PC-3 (cell line): ENCODE measurements at regions not wholly inside any gene's neighbourhood (a gene's known extent, or its start where the extent isn't known, plus 50 kb on each side); places are given as distances from the start of the nearest gene placed in this dataset.

Experiments used
- EZH2phosphoT487 ChIP-seq: fragments of 300-600 bp; sonication (generic); IDR thresholded peaks from 2 replicates; pipeline ENCODE4 v1.6.1; 2018; ENCODE audit warnings: mild to moderate bottlenecking, antibody characterized with exemption, low read length, borderline replicate concordance
- TF ChIP-seq, protein P1 (sequence below): fragments of 300-600 bp; sonication (generic); conservative IDR thresholded peaks from 2 replicates; pipeline ENCODE4 v1.5.1; 2017; ENCODE audit warnings: antibody characterized with exemption, low read depth, mild to moderate bottlenecking, low read length

DNA sequence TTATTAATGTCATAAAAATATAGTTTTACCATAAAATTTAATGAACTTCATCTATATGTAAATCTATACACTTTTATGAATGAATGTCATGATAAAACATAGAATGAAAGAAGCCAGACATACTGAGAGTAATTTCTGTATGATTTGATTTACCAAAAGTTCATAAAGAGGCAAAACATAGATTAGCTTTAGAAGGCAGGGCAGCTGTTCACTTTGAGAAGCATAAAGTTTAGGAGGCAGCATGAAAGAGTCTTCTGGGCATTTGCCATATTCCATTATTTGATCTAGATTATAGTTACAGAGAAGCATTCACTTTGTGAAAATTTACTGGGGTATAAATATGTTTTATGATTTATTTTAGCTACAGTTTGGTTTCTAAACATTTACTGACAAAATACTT, 487.2 kb downstream of the ANKRD7 start:
- TF ChIP-seq, protein P1, sequence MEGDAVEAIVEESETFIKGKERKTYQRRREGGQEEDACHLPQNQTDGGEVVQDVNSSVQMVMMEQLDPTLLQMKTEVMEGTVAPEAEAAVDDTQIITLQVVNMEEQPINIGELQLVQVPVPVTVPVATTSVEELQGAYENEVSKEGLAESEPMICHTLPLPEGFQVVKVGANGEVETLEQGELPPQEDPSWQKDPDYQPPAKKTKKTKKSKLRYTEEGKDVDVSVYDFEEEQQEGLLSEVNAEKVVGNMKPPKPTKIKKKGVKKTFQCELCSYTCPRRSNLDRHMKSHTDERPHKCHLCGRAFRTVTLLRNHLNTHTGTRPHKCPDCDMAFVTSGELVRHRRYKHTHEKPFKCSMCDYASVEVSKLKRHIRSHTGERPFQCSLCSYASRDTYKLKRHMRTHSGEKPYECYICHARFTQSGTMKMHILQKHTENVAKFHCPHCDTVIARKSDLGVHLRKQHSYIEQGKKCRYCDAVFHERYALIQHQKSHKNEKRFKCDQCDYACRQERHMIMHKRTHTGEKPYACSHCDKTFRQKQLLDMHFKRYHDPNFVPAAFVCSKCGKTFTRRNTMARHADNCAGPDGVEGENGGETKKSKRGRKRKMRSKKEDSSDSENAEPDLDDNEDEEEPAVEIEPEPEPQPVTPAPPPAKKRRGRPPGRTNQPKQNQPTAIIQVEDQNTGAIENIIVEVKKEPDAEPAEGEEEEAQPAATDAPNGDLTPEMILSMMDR = no peak
- no peak for TF ChIP-seq EZH2phosphoT487
